ENCODE measurements at regions not wholly inside any gene's neighbourhood (a gene's known extent, or its start where the extent isn't known, plus 50 kb on each side); places are given as distances from the start of the nearest gene placed in this dataset.

GRCh38 chr3:166713787-166714186 is 666.3 kb downstream of the ZBBX start:
- TF ChIP-seq CTCF (conservative IDR thresholded peaks at IDR 0.05 in 1 of 2, IDR thresholded peaks at IDR 0.05 in 1 of 2; ENCODE audit: low read depth in 1 of 2, low read length in 2 of 2) (no peak), EZH2 (IDR thresholded peaks at IDR 0.05; ENCODE audit: low read length, missing control alignments) (no peak)
